ENCODE measurements at regions not wholly inside any gene's neighbourhood (a gene's known extent, or its start where the extent isn't known, plus 50 kb on each side); places are given as distances from the start of the nearest gene placed in this dataset.

DNA sequence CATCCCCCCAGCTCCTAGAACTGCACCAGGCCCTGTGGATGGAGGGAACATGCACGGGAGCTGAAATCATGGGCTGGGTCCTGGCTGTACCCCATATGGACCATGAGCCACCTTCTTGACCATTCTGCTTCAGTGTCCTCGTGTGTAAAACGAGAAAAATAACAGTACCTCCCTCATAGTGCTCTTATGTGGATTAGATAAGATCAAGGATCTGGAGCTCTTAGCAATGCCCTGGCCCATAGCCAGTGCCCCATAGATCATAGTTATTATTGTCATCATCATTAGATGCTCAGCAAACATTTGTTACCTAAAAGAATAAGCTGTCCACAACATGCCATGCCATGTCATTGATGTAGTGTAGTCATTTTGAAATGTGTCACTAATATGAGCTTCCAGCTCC, 71.3 kb downstream of the SYNE3 start:
- TF ChIP-seq CTCF (conservative IDR thresholded peaks at IDR 0.05; ENCODE audit: low read depth in 2 of 2), result no peak
- TF ChIP-seq POLR2AphosphoS5 (IDR thresholded peaks at IDR 0.05; ENCODE audit: low read depth), result no peak
- TF ChIP-seq EZH2 (IDR thresholded peaks at IDR 0.05; ENCODE audit: low read depth, unreplicated experiment), result no peak
- no peak for TF ChIP-seq CREB1 (CRISPR knock-in tag; IDR thresholded peaks at IDR 0.05; ENCODE audit: low read depth)
- no peak for TF ChIP-seq EZH2phosphoT487 (IDR thresholded peaks at IDR 0.05; ENCODE audit: unreplicated experiment)
